Peyer's patch (tissue), 4 donors: ENCODE measurements at regions not wholly inside any gene's neighbourhood (a gene's known extent, or its start where the extent isn't known, plus 50 kb on each side); places are given as distances from the start of the nearest gene placed in this dataset.

Experiments
- POLR2A ChIP-seq, 2 donors: fragments of 450-650 bp; IDR thresholded peaks; one replicate each; pipeline ENCODE4 v1.5.1; 2017; ENCODE audit warnings: antibody characterized with exemption in 2 of 2, mild to moderate bottlenecking in 2 of 2, moderate library complexity in 2 of 2
- TF ChIP-seq, protein P1 (sequence below), 6 experiments: fragments of 450-650 bp in 4 of 6; fragments of 200-600 bp in 2 of 6; sonication (generic) in 1 of 6; IDR thresholded peaks; one replicate each; pipeline ENCODE4 v1.5.1; 2017 to 2019; ENCODE audit warnings: antibody characterized with exemption in 6 of 6, mild to moderate bottlenecking in 3 of 6, moderate library complexity in 1 of 6

GRCh38 chr14:22399776-22400175 lies 189.2 kb downstream of the DAD1 start:
- TF ChIP-seq, protein P1, sequence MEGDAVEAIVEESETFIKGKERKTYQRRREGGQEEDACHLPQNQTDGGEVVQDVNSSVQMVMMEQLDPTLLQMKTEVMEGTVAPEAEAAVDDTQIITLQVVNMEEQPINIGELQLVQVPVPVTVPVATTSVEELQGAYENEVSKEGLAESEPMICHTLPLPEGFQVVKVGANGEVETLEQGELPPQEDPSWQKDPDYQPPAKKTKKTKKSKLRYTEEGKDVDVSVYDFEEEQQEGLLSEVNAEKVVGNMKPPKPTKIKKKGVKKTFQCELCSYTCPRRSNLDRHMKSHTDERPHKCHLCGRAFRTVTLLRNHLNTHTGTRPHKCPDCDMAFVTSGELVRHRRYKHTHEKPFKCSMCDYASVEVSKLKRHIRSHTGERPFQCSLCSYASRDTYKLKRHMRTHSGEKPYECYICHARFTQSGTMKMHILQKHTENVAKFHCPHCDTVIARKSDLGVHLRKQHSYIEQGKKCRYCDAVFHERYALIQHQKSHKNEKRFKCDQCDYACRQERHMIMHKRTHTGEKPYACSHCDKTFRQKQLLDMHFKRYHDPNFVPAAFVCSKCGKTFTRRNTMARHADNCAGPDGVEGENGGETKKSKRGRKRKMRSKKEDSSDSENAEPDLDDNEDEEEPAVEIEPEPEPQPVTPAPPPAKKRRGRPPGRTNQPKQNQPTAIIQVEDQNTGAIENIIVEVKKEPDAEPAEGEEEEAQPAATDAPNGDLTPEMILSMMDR (IDR thresholded peaks at IDR 0.05): no peak
- TF ChIP-seq POLR2A (IDR thresholded peaks at IDR 0.05): no peak
